Activated CD4-positive, alpha-beta memory T cell treated with anti-CD3 and anti-CD28 coated beads for 36 hours (primary cell): ENCODE measurements at regions not wholly inside any gene's neighbourhood (a gene's known extent, or its start where the extent isn't known, plus 50 kb on each side); places are given as distances from the start of the nearest gene placed in this dataset.

Source experiments
- CTCF ChIA-PET: fragments of 350-600 bp; sonication (Branson Sonifier 250); formaldehyde crosslinking; loops from one replicate; lab custom pipeline; 2021; ENCODE audit warnings: antibody characterized with exemption, inconsistent platforms; lab: Charles Lee
- POLR2A ChIA-PET: fragments of 350-600 bp; sonication (Branson Sonifier 250); formaldehyde crosslinking; loops from one replicate; lab custom pipeline; 2021; ENCODE audit warnings: antibody characterized with exemption; lab: Charles Lee
- DNase-seq: peaks from one replicate; pipeline ENCODE4 v3.0.0-alpha.2; 2020
- H3K27ac Mint-ChIP-seq: one replicate; pipeline ENCODE4 v1.8.0; 2021; ENCODE audit warnings: mixed read lengths
- H3K27me3 Mint-ChIP-seq: one replicate; pipeline ENCODE4 v1.8.0; 2021; ENCODE audit warnings: mixed read lengths
- H3K36me3 Mint-ChIP-seq: one replicate; pipeline ENCODE4 v1.8.0; 2021; ENCODE audit warnings: mixed read lengths
- H3K4me1 Mint-ChIP-seq: one replicate; pipeline ENCODE4 v1.8.0; 2021; ENCODE audit warnings: low read depth, mixed read lengths
- H3K4me3 Mint-ChIP-seq: one replicate; pipeline ENCODE4 v1.8.0; 2021; ENCODE audit warnings: mild to moderate bottlenecking, mixed read lengths
- H3K9me3 Mint-ChIP-seq: one replicate; pipeline ENCODE4 v1.8.0; 2021; ENCODE audit warnings: mixed read lengths
- intact Hi-C: fragments of 100-400 bp; cut with micrococcal nuclease; formaldehyde crosslinking; loops from one replicate; pipeline ENCODE4 v1.15.1; 2023

GRCh38 chr1:65044411-65044810 lies 78.1 kb upstream of the JAK1 start:
- ChIA-PET POLR2A (interaction anchor here (1.2 kb wide), 1 partner anchor 33 kb away, joined by 3 read pairs; no protein-coding TSS in a partner anchor), CTCF (interaction anchor here (0.5 to 1.5 kb wide), 4 partner anchors 20 to 907 kb away, joined by 3 to 4 read pairs (median 4); no protein-coding TSS in a partner anchor)
- Mint-ChIP-seq H3K36me3 (no peaks in the 10 kb centered on the region), H3K4me3 (no peak overlapping the region), H3K27ac (no peak overlapping the region), H3K9me3 (no peaks in the 10 kb centered on the region), H3K4me1 (peaks cover 42% of the 10 kb centered on the region), H3K27me3 (no peaks in the 10 kb centered on the region)
- intact Hi-C loops = no loop called here
- no peak for DNase-seq

DNA sequence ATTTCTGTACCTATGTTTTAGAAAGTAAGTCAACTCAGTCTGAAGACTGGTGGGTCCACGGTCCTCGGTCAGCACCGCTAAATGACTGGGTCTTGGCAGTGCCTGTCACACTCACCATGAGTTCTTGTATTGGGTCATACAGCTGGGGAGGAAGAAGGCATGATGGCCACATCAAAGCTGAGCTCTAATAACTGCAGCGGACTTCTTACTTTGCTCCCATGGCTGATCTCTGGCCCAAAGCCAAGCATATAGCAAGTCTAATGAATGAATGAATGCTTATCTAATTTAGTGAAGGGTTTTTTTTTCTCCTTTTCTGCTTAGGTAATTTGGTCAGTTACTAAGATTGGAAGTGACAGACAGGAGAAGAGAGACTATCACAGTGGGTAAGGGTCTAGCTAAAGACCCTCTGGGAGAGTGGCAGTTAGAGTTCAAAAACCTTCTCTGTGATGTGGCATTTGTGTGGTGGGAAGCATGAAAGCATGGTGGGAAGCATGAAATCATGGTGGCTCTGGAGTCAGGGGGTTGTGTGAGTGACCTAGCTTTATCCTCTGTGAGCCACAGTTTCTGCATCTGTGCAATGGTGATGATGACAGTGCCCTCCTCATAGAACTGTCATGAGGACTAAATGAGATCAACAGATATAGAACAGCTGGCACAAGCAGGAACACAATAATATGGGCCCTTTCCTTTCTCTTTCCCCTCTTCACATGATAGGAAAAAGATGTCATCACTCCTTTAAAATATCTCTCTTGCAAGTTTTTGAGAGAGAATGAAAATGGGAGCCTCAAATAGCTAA lies 78.9 kb upstream of the JAK1 start:
- no peaks in the 10 kb centered on the region for H3K36me3 Mint-ChIP-seq
- intact Hi-C loops = no loop called here
- H3K4me1 Mint-ChIP-seq = peaks cover 50% of the 10 kb centered on the region
- H3K4me3 Mint-ChIP-seq = no peak overlapping the region
- ChIA-PET CTCF (interaction anchor here (1.1 to 1.5 kb wide), 3 partner anchors 20 to 642 kb away, joined by 3 to 4 read pairs (median 4); no protein-coding TSS in a partner anchor), POLR2A (interaction anchor here (1.2 kb wide), 1 partner anchor 33 kb away, joined by 3 read pairs; no protein-coding TSS in a partner anchor)
- DNase-seq = no peak
- H3K27me3 Mint-ChIP-seq = no peaks in the 10 kb centered on the region
- no peaks in the 10 kb centered on the region for H3K9me3 Mint-ChIP-seq
- no peak overlapping the region for H3K27ac Mint-ChIP-seq

DNA sequence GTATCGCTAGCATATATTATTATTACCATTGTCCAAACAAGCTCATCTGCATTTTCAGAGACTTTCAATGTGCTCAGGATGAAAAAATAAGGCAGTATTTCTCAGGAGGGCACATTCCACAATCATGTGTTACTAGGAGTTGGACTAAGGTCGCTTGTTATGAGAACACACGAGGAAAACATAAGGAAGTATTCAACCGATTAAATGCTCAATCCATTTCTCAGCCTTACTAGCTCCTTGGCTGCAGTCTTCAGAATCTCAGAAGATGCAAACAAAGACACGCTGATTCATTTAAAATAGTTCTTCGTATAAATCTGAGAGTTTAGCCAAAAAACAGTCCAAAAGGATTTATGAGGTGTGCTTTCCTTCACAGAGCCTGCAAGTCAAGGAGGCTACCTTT lies 82.0 kb upstream of the JAK1 start:
- intact Hi-C loops = no loop called here
- DNase-seq = no peak
- no peaks in the 10 kb centered on the region for H3K36me3 Mint-ChIP-seq
- no peak overlapping the region for H3K27ac Mint-ChIP-seq
- ChIA-PET POLR2A (no interaction called here), CTCF (interaction anchor here (1.0 to 1.2 kb wide), 2 partner anchors 14 to 27 kb away, joined by 3 to 5 read pairs; no protein-coding TSS in a partner anchor)
- H3K4me3 Mint-ChIP-seq = no peak overlapping the region
- no peaks in the 10 kb centered on the region for H3K9me3 Mint-ChIP-seq
- peaks cover 43% of the 10 kb centered on the region for H3K4me1 Mint-ChIP-seq
- no peaks in the 10 kb centered on the region for H3K27me3 Mint-ChIP-seq

- no peaks in the 10 kb centered on the region for H3K9me3 Mint-ChIP-seq
- intact Hi-C loops = no loop called here
- DNase-seq = peak; percentile 35
- peak overlapping the region; percentile 13 for H3K4me3 Mint-ChIP-seq
- H3K27me3 Mint-ChIP-seq = no peaks in the 10 kb centered on the region
- peak overlapping the region; percentile 62 for H3K27ac Mint-ChIP-seq
- H3K4me1 Mint-ChIP-seq = peaks cover 39% of the 10 kb centered on the region
- CTCF ChIA-PET = interaction anchor here (0.6 to 2.4 kb wide), 4 partner anchors 9 to 30 kb away, joined by 3 to 7 read pairs (median 4); no protein-coding TSS in a partner anchor
- POLR2A ChIA-PET = interaction anchor here (1.1 kb wide), 1 partner anchor 12 kb away, joined by 3 read pairs; no protein-coding TSS in a partner anchor
- peaks cover 2% of the 10 kb centered on the region for H3K36me3 Mint-ChIP-seq
Measured at GRCh38 chr1:65049941-65050713, 83.8 kb upstream of the JAK1 start.

DNA sequence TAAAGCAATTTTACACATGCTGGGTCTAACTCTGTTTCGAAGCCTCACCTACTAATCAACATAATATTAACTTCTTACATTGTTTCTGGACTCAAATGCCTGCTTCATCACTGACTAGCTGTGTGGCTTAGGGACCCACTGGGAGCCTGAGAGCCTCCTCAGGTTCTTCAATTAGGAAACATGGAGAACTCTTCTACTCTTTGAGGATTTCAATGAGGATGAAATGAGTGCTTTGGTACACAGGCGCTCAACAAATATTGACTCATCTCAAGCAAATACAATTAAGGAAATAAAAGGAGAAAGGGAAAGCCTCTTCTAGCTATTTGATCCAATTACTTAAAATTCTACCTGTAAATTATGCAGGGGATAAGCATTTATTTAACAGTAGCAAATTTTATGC lies 84.4 kb upstream of the JAK1 start:
- DNase-seq = no peak
- intact Hi-C loops = no loop called here
- no peaks in the 10 kb centered on the region for H3K27me3 Mint-ChIP-seq
- no peaks in the 10 kb centered on the region for H3K9me3 Mint-ChIP-seq
- H3K27ac Mint-ChIP-seq = no peak overlapping the region
- CTCF ChIA-PET = interaction anchor here (0.8 to 2.4 kb wide), 3 partner anchors 10 to 30 kb away, joined by 3 to 7 read pairs (median 4); no protein-coding TSS in a partner anchor
- H3K4me3 Mint-ChIP-seq = no peak overlapping the region
- peaks cover 2% of the 10 kb centered on the region for H3K36me3 Mint-ChIP-seq
- H3K4me1 Mint-ChIP-seq = peaks cover 34% of the 10 kb centered on the region
- POLR2A ChIA-PET = no interaction called here

GRCh38 chr1:65054481-65054880 lies 88.1 kb upstream of the JAK1 start:
- Mint-ChIP-seq H3K4me3 (no peak overlapping the region), H3K4me1 (peaks cover 28% of the 10 kb centered on the region), H3K9me3 (no peaks in the 10 kb centered on the region), H3K27ac (no peak overlapping the region), H3K27me3 (no peaks in the 10 kb centered on the region), H3K36me3 (peaks cover 8% of the 10 kb centered on the region)
- POLR2A ChIA-PET = no interaction called here
- CTCF ChIA-PET = interaction anchor here (1.5 kb wide), 1 partner anchor 20 kb away, joined by 6 read pairs; no protein-coding TSS in a partner anchor
- intact Hi-C loops = no loop called here
- no peak for DNase-seq

DNA sequence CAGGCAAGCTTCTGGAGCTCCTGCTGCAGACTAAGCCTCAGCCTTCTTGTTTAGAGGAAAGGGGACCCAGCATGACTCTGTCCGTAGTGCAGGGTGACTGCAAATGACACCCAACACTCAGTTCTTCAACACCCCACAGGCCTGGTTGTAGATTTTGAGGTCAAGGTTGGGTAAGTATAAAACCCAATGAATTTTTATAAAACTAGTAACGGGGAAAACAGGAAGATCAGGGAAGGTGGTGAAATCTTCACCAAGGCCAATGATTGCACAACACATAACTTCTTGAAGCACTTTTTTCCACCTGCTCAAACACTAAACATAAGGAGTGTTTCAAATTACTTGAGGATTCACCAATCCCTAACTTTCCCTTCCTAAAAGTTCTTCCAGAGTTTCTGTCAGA lies 89.4 kb upstream of the JAK1 start:
- Mint-ChIP-seq H3K4me1 (peaks cover 23% of the 10 kb centered on the region), H3K36me3 (peaks cover 8% of the 10 kb centered on the region), H3K27me3 (no peaks in the 10 kb centered on the region), H3K27ac (no peak overlapping the region), H3K9me3 (no peaks in the 10 kb centered on the region), H3K4me3 (no peak overlapping the region)
- intact Hi-C loops = no loop called here
- DNase-seq = no peak
- CTCF ChIA-PET = no interaction called here
- POLR2A ChIA-PET = no interaction called here

- H3K36me3 Mint-ChIP-seq = peaks cover 8% of the 10 kb centered on the region
- H3K9me3 Mint-ChIP-seq = no peaks in the 10 kb centered on the region
- H3K4me3 Mint-ChIP-seq = no peak overlapping the region
- peaks cover 23% of the 10 kb centered on the region for H3K4me1 Mint-ChIP-seq
- no peaks in the 10 kb centered on the region for H3K27me3 Mint-ChIP-seq
- intact Hi-C loops = no loop called here
- H3K27ac Mint-ChIP-seq = no peak overlapping the region
- ChIA-PET CTCF (no interaction called here), POLR2A (no interaction called here)
- DNase-seq = no peak
Measured at GRCh38 chr1:65056234-65056633, 89.9 kb upstream of the JAK1 start.

DNA sequence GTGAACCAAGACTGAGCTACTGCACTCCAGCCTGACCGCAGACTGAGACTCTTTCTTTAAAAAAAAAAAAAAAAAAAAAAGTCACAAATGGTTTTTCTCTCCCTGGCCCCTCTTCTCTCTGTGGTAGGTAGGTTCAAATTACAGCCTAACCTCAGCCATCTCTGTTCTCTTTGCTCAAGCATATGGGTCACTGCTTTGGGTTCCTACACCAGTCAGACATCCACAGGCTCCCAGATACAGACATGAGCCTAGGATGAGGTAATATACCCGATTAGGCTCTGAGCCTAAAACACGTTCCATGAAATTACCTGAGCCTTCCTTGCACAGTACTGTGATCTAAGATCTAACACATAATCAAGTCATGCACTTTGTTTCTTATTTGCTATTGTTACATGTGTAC lies 90.5 kb upstream of the JAK1 start:
- intact Hi-C loops = no loop called here
- Mint-ChIP-seq H3K27me3 (no peaks in the 10 kb centered on the region), H3K27ac (no peak overlapping the region), H3K9me3 (no peaks in the 10 kb centered on the region), H3K4me3 (no peak overlapping the region), H3K4me1 (peaks cover 18% of the 10 kb centered on the region), H3K36me3 (peaks cover 8% of the 10 kb centered on the region)
- ChIA-PET POLR2A (no interaction called here), CTCF (no interaction called here)
- no peak for DNase-seq

GRCh38 chr1:65059930-65060538 lies 88.0 kb upstream of the AK4 start:
- CTCF ChIA-PET = interaction anchor here (0.6 to 1.0 kb wide), 7 partner anchors 14 to 459 kb away, joined by 3 to 5 read pairs (median 3); no protein-coding TSS in a partner anchor
- no peak for DNase-seq
- no peaks in the 10 kb centered on the region for H3K9me3 Mint-ChIP-seq
- H3K27ac Mint-ChIP-seq = no peak overlapping the region
- peaks cover 7% of the 10 kb centered on the region for H3K36me3 Mint-ChIP-seq
- no peak overlapping the region for H3K4me3 Mint-ChIP-seq
- H3K27me3 Mint-ChIP-seq = no peaks in the 10 kb centered on the region
- POLR2A ChIA-PET = no interaction called here
- H3K4me1 Mint-ChIP-seq = peaks cover 45% of the 10 kb centered on the region
- intact Hi-C loops = loop anchor here (1.0 to 10.0 kb wide), 7 partner anchors 87 to 1875 kb away; partner anchors contain the start of genes AK4, EFCAB7 and ITGB3BP

- CTCF ChIA-PET = interaction anchor here (0.6 to 4.9 kb wide), 9 partner anchors 9 to 625 kb away, joined by 3 to 56 read pairs (median 4); no protein-coding TSS in a partner anchor
- no peak overlapping the region for H3K27ac Mint-ChIP-seq
- H3K4me3 Mint-ChIP-seq = no peak overlapping the region
Measured at GRCh38 chr1:65062339-65062738, 85.7 kb upstream of the AK4 start.

More at GRCh38 chr1:65062339-65062738, 85.7 kb upstream of the AK4 start:
- intact Hi-C loops = loop anchor here (5.0 to 10.0 kb wide), 6 partner anchors 85 to 1872 kb away; partner anchors contain the start of genes AK4, EFCAB7 and ITGB3BP
- H3K27me3 Mint-ChIP-seq = no peaks in the 10 kb centered on the region
- POLR2A ChIA-PET = no interaction called here
- peaks cover 5% of the 10 kb centered on the region for H3K36me3 Mint-ChIP-seq
- H3K4me1 Mint-ChIP-seq = peaks cover 57% of the 10 kb centered on the region
- H3K9me3 Mint-ChIP-seq = no peaks in the 10 kb centered on the region
- DNase-seq = no peak
